Activated B cell treated with CpG ODN at 0.5 μM for 24 hours (primary cell): ENCODE measurements at regions not wholly inside any gene's neighbourhood (a gene's known extent, or its start where the extent isn't known, plus 50 kb on each side); places are given as distances from the start of the nearest gene placed in this dataset.

Source experiments
- ATAC-seq: fragments of 200-7000 bp; cut with Tn5 transposase; one replicate; pipeline ENCODE4 v1.10.0; 2021; ENCODE audit warnings: low read depth, mild to moderate bottlenecking, moderate library complexity
- CTCF ChIA-PET: fragments of 350-600 bp; sonication (Branson Sonifier 250); formaldehyde crosslinking; loops from one replicate; lab custom pipeline; 2021; ENCODE audit warnings: antibody characterized with exemption; lab: Charles Lee
- POLR2A ChIA-PET: fragments of 350-600 bp; sonication (Branson Sonifier 250); formaldehyde crosslinking; loops from one replicate; lab custom pipeline; 2021; ENCODE audit warnings: antibody characterized with exemption; lab: Charles Lee
- DNase-seq: peaks from one replicate; pipeline ENCODE4 v3.0.0; 2022
- H3K27ac Mint-ChIP-seq: one replicate; pipeline ENCODE4 v1.8.0; 2020; ENCODE audit warnings: mixed read lengths
- H3K27me3 Mint-ChIP-seq: one replicate; pipeline ENCODE4 v1.8.0; 2021; ENCODE audit warnings: mixed read lengths
- H3K36me3 Mint-ChIP-seq: one replicate; pipeline ENCODE4 v1.8.0; 2021; ENCODE audit warnings: low read depth, mixed read lengths
- H3K4me1 Mint-ChIP-seq: one replicate; pipeline ENCODE4 v1.8.0; 2021; ENCODE audit warnings: mixed read lengths
- H3K4me3 Mint-ChIP-seq: one replicate; pipeline ENCODE4 v1.8.0; 2020; ENCODE audit warnings: mild to moderate bottlenecking, mixed read lengths
- H3K9me3 Mint-ChIP-seq: one replicate; pipeline ENCODE4 v1.8.0; 2020; ENCODE audit warnings: mixed read lengths
- CTCF ChIP-seq: fragments of 200-600 bp; IDR thresholded peaks from one replicate; pipeline ENCODE4 v1.8.0; 2022; ENCODE audit warnings: antibody characterized with exemption, mild to moderate bottlenecking
- intact Hi-C: fragments of 100-400 bp; cut with micrococcal nuclease; formaldehyde crosslinking; loops from one replicate; pipeline ENCODE4 v1.15.1; 2024

DNA sequence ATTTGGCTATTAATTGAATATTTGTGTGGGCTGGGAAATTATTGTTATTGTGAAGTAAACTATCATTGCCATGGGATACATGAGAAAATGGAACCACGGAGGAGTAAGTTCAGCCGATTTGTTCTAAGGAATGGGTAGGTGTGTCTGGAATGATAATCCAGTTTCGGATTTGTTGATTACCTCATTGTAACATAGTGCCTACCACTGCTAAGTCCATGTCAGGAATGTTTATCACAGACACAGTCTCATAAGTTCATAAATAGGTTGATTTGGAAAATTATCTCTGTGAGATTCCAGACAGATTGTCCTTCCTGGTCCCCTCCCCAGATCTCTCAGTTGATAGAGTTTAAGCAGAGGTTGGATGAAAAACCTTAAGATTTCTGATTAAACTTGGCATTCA lies 78.1 kb upstream of the MAST4 start:
- ChIA-PET CTCF (no interaction called here), POLR2A (no interaction called here)
- no peak for ATAC-seq

DNA sequence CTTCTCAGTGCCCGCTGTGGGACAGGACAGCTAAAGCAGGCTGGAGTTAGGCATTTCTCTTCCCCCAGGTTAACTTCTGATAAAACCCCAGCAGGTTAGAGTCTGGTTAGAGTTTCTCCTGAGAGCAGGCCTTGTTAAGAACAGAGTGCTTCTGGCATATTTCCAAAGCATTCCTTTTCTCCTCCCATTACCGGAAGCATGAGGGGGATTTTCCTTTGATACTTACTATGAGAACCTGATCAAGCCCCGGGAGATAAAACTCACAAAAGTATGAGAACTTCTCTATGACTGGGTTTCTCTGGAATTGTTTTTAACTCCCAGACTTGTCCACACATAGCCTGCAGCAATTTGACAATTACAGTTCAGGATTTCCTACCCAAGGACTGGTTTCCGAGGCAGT lies 77.4 kb upstream of the MAST4 start:
- peaks cover 11% of the 10 kb centered on the region for H3K9me3 Mint-ChIP-seq
- ATAC-seq (no peak), DNase-seq (no peak)
- no peak overlapping the region for H3K27ac Mint-ChIP-seq
- no peaks in the 10 kb centered on the region for H3K27me3 Mint-ChIP-seq
- TF ChIP-seq CTCF = no peak
- POLR2A ChIA-PET = no interaction called here
- intact Hi-C loops = loop anchor here (5.0 kb wide), 1 partner anchor 1036 kb away; the partner anchor contains the start of gene ADAMTS6
- no peak overlapping the region for H3K4me3 Mint-ChIP-seq
- H3K36me3 Mint-ChIP-seq = peaks cover 4% of the 10 kb centered on the region
- H3K4me1 Mint-ChIP-seq = peaks cover 39% of the 10 kb centered on the region
- CTCF ChIA-PET = no interaction called here

More for the DNA sequence above, 78.1 kb upstream of the MAST4 start:
- H3K4me3 Mint-ChIP-seq = no peak overlapping the region
- intact Hi-C loops = loop anchor here (5.0 kb wide), 1 partner anchor 1036 kb away; the partner anchor contains the start of gene ADAMTS6
- TF ChIP-seq CTCF = no peak
- H3K4me1 Mint-ChIP-seq = peaks cover 45% of the 10 kb centered on the region
- peaks cover 4% of the 10 kb centered on the region for H3K36me3 Mint-ChIP-seq
- H3K27ac Mint-ChIP-seq = peak overlapping the region; percentile 2
- H3K9me3 Mint-ChIP-seq = peaks cover 11% of the 10 kb centered on the region
- no peak for DNase-seq
- H3K27me3 Mint-ChIP-seq = no peaks in the 10 kb centered on the region

- no peak for DNase-seq
- CTCF ChIA-PET = no interaction called here
- POLR2A ChIA-PET = no interaction called here
- TF ChIP-seq CTCF = no peak
- Mint-ChIP-seq H3K4me1 (peaks cover 31% of the 10 kb centered on the region), H3K27me3 (no peaks in the 10 kb centered on the region), H3K36me3 (peaks cover 4% of the 10 kb centered on the region), H3K27ac (no peak overlapping the region), H3K9me3 (peaks cover 11% of the 10 kb centered on the region), H3K4me3 (no peak overlapping the region)
- intact Hi-C loops = loop anchor here (5.0 kb wide), 1 partner anchor 1037 kb away; the partner anchor contains the start of gene ADAMTS6
- no peak for ATAC-seq
Measured at GRCh38 chr5:66519626-66520025, 76.6 kb upstream of the MAST4 start.

- POLR2A ChIA-PET = no interaction called here
- ATAC-seq = no peak
Measured at GRCh38 chr5:66520854-66521253, 75.3 kb upstream of the MAST4 start.

GRCh38 chr5:66527478-66528035 lies 68.6 kb upstream of the MAST4 start:
- no peaks in the 10 kb centered on the region for H3K36me3 Mint-ChIP-seq
- CTCF ChIA-PET = no interaction called here
- no peaks in the 10 kb centered on the region for H3K9me3 Mint-ChIP-seq
- H3K27me3 Mint-ChIP-seq = no peaks in the 10 kb centered on the region
- H3K4me3 Mint-ChIP-seq = no peak overlapping the region
- DNase-seq (no peak), ATAC-seq (no peak)
- intact Hi-C loops = no loop called here
- H3K4me1 Mint-ChIP-seq = peaks cover 5% of the 10 kb centered on the region
- H3K27ac Mint-ChIP-seq = no peak overlapping the region
- POLR2A ChIA-PET = no interaction called here
- no peak for TF ChIP-seq CTCF

More at GRCh38 chr5:66520854-66521253, 75.3 kb upstream of the MAST4 start:
- Mint-ChIP-seq H3K4me3 (no peak overlapping the region), H3K4me1 (peaks cover 18% of the 10 kb centered on the region), H3K9me3 (peaks cover 11% of the 10 kb centered on the region), H3K36me3 (peaks cover 2% of the 10 kb centered on the region), H3K27me3 (no peaks in the 10 kb centered on the region), H3K27ac (no peak overlapping the region)
- CTCF ChIA-PET = no interaction called here
- DNase-seq = no peak
- no peak for TF ChIP-seq CTCF
- intact Hi-C loops = no loop called here
